K562 (cell line): ENCODE measurements at regions not wholly inside any gene's neighbourhood (a gene's known extent, or its start where the extent isn't known, plus 50 kb on each side); places are given as distances from the start of the nearest gene placed in this dataset.

Source experiments
- ATAC-seq: fragments of 200-7000 bp; cut with Tn5 transposase; 3 replicates; pipeline ENCODE4 v1.9.1; 2020; ENCODE audit warnings: moderate library complexity
- BruUV-seq: library from RNA; stranded (reverse); fragments of 400-500 nt; replicated peaks from 2 replicates; lab custom pipeline; 2021; lab: Mats Ljungman, UMichigan
- CTCF ChIA-PET: fragments of 300-600 bp; formaldehyde crosslinking; extraction: SDS; loops from one replicate; lab custom pipeline; 2021; ENCODE audit warnings: low intra/inter-chr PET ratio; lab: Yijun Ruan, JAX
- POLR2A ChIA-PET: fragments of 300-600, 350-650 bp; sonication (Branson Sonifier 250); formaldehyde crosslinking; extraction: SDS; loops from one replicate; lab custom pipeline; 2021; ENCODE audit warnings: antibody characterized with exemption, inconsistent platforms; lab: Yijun Ruan, JAX
- DNase-seq, 4 experiments: peaks; one replicate each; pipeline versions ENCODE4 v3.0.0 to v3.0.0-alpha.2; 2011 to 2018; ENCODE audit warnings: low spot score in 3 of 4, mixed read lengths in 3 of 4; ENCODE audit errors: extremely low read depth in 1 of 4
- FAIRE-seq: peaks from 2 replicates; lab custom pipeline; 2011; peaks lifted over from hg19 to GRCh38; lab: Jason Lieb, UNC
- H2AFZ ChIP-seq: 2 replicates; pipeline ENCODE4 v1.6.0; 2011; ENCODE audit warnings: low read depth, low read length, control low read depth, inconsistent platforms
- H3K27ac ChIP-seq: fragments of 200-600 bp; 3 replicates; pipeline ENCODE4 v1.8.0; 2011; ENCODE audit warnings: low read depth, mild to moderate bottlenecking, control low read depth, inconsistent platforms, low read length, moderate library complexity, mixed read lengths; ENCODE audit errors: extremely low read depth
- H3K27me3 ChIP-seq, 2 experiments: fragments of 300-600 bp in 1 of 2; 2 replicates in 1 of 2; 3 replicates in 1 of 2; pipeline versions ENCODE4 v1.6.0 to v1.8.0; 2011; ENCODE audit warnings: inconsistent platforms in 2 of 2, low read length in 2 of 2, mild to moderate bottlenecking in 1 of 2, mixed read lengths in 1 of 2, moderate library complexity in 1 of 2; ENCODE audit not compliant: control insufficient read depth in 2 of 2, insufficient read depth in 2 of 2
- H3K36me3 ChIP-seq: fragments of 300-600 bp; 3 replicates; pipeline ENCODE4 v1.8.0; 2011; ENCODE audit warnings: mild to moderate bottlenecking, low read length, inconsistent platforms; ENCODE audit not compliant: control insufficient read depth, insufficient read depth
- H3K4me1 ChIP-seq, 2 experiments: fragments of 200-600 bp in 1 of 2; replicated peaks in 1 of 2; 2 replicates in 1 of 2; 3 replicates in 1 of 2; pipeline versions ENCODE4 v1.5.1 to v1.8.0; 2011; ENCODE audit warnings: inconsistent platforms in 2 of 2, low read length in 2 of 2, mild to moderate bottlenecking in 1 of 2, mixed read lengths in 1 of 2, moderate library complexity in 1 of 2; ENCODE audit not compliant: control insufficient read depth in 2 of 2, insufficient read depth in 2 of 2
- H3K4me2 ChIP-seq: 2 replicates; pipeline ENCODE4 v1.6.1; 2011; ENCODE audit warnings: low read length, control low read depth, inconsistent platforms, mixed read lengths; ENCODE audit not compliant: insufficient read depth
- H3K4me3 ChIP-seq: fragments of 200-600 bp; sonication (generic), shearing (Covaris generic); 2 replicates; pipeline ENCODE4 v1.5.1; 2016; ENCODE audit warnings: control low read depth, inconsistent platforms
- H3K79me2 ChIP-seq: fragments of 200-600 bp; 3 replicates; pipeline ENCODE4 v1.8.0; 2011; ENCODE audit warnings: low read length, inconsistent platforms; ENCODE audit not compliant: control insufficient read depth, insufficient read depth
- H3K9ac ChIP-seq, 2 experiments: 2 replicates each; pipeline versions ENCODE4 v1.6.0 to v1.6.1; 2011; ENCODE audit warnings: low read depth in 2 of 2, low read length in 2 of 2, control low read depth in 1 of 2, inconsistent platforms in 1 of 2, mild to moderate bottlenecking in 1 of 2, mixed read lengths in 1 of 2; ENCODE audit not compliant: insufficient read depth in 1 of 2
- H3K9me1 ChIP-seq: one replicate; pipeline ENCODE4 v1.6.0; 2011; ENCODE audit warnings: inconsistent platforms, mild to moderate bottlenecking, low read length, moderate library complexity; ENCODE audit not compliant: control insufficient read depth, insufficient read depth
- H3K9me3 ChIP-seq: replicated peaks from 2 replicates; pipeline ENCODE4 v1.5.1; 2011; ENCODE audit warnings: low read depth, low read length, inconsistent platforms; ENCODE audit not compliant: control insufficient read depth, insufficient read depth
- H4K20me1 ChIP-seq: replicated peaks from 2 replicates; pipeline ENCODE4 v1.6.1; 2011; ENCODE audit warnings: low read length, inconsistent platforms, mixed read lengths; ENCODE audit not compliant: control insufficient read depth, insufficient read depth
- FIP1L1 ChIP-seq: fragments of 200-400 bp; formaldehyde crosslinking; IDR thresholded peaks from 2 replicates; pipeline ENCODE4 v1.6.1; 2018; ENCODE audit warnings: mild to moderate bottlenecking, low read depth, low read length; ENCODE audit not compliant: poor library complexity, severe bottlenecking
- HDAC2 ChIP-seq: fragments of 450-650 bp; IDR thresholded peaks from 2 replicates; pipeline ENCODE4 v1.6.1; 2016; ENCODE audit warnings: mild to moderate bottlenecking
- ILF3 ChIP-seq: fragments of 450-650 bp; IDR thresholded peaks from 2 replicates; pipeline ENCODE4 v1.6.1; 2018; ENCODE audit warnings: antibody characterized with exemption, mild to moderate bottlenecking, moderate library complexity, borderline replicate concordance
- KLF1 ChIP-seq: fragments of 450-650 bp; IDR thresholded peaks from 2 replicates; pipeline ENCODE4 v1.6.1; 2016; ENCODE audit warnings: missing genetic modification characterization, missing compliant biosample characterization
- KLF6 ChIP-seq: fragments of 250-450 bp; sonication (Bioruptor Pico); IDR thresholded peaks from 2 replicates; pipeline ENCODE4 v1.4.0; 2020; ENCODE audit warnings: mild to moderate bottlenecking, moderate library complexity, borderline replicate concordance
- LCOR ChIP-seq: sonication (generic); formaldehyde crosslinking; IDR thresholded peaks from 2 replicates; pipeline ENCODE4 v1.8.0; 2022; ENCODE audit warnings: mild to moderate bottlenecking, missing genetic modification reagents
- PHF20 ChIP-seq: fragments of 450-650 bp; IDR thresholded peaks from 2 replicates; pipeline ENCODE4 v1.6.1; 2018; ENCODE audit not compliant: partially characterized antibody
- RBM17 ChIP-seq: fragments of 200-400 bp; formaldehyde crosslinking; IDR thresholded peaks from 2 replicates; pipeline ENCODE4 v1.6.1; 2017; ENCODE audit warnings: low read depth, mild to moderate bottlenecking, low read length, borderline replicate concordance
- ZC3H8 ChIP-seq: fragments of 450-650 bp; IDR thresholded peaks from 2 replicates; pipeline ENCODE4 v1.6.1; 2017
- WGBS: fragments of 100-300 bp; shearing (Covaris generic); methylation state at CpG from one replicate; pipeline ENCODE4 v1.1.6; 2016; ENCODE audit warnings: low coverage, mixed read lengths; ENCODE audit not compliant: insufficient coverage; ENCODE audit errors: missing lambda C conversion rate; 5-methylcytosine and 5-hydroxymethylcytosine counted together
- in situ Hi-C: fragments of 300-500 bp; cut with MboI; formaldehyde crosslinking; loops from 4 replicates; pipeline ENCODE4 v1.15.0; 2018; ENCODE audit warnings: inconsistent platforms, mixed read lengths
- intact Hi-C: fragments of 100-400 bp; cut with micrococcal nuclease; formaldehyde crosslinking; loops from 2 replicates; pipeline ENCODE4 v1.14.2; 2022
- TF ChIP-seq, protein P1 (sequence below): fragments of 450-650 bp; IDR thresholded peaks from 2 replicates; pipeline ENCODE4 v1.6.1; 2016; ENCODE audit warnings: mild to moderate bottlenecking

GRCh38 chr9:60545346-60545877 is 368.8 kb upstream of the SPATA31A5 start:
- H3K27ac ChIP-seq = no peak overlapping the region
- no peak overlapping the region for H2AFZ ChIP-seq
- no peak overlapping the region for H3K9ac ChIP-seq
- H3K4me3 ChIP-seq = no peak overlapping the region
- H3K9me1 ChIP-seq = no peaks in the 10 kb centered on the region
- in situ Hi-C loops (no loop called here), intact Hi-C loops (no loop called here)
- no peaks in the 10 kb centered on the region for H3K27me3 ChIP-seq
- no peaks in the 10 kb centered on the region for H3K79me2 ChIP-seq
- WGBS = 0% methylated on average over 7 of the region's 19 CpGs
- no TSS peak for BruUV-seq
- no peak for DNase-seq
- TF ChIP-seq KLF6 (CRISPR knock-in tag) (no peak), LCOR (no peak), FIP1L1 (no peak), ILF3 (no peak), HDAC2 (no peak), KLF1 (no peak), ZC3H8 (no peak), PHF20 (no peak), RBM17 (no peak)
- TF ChIP-seq, protein P1, sequence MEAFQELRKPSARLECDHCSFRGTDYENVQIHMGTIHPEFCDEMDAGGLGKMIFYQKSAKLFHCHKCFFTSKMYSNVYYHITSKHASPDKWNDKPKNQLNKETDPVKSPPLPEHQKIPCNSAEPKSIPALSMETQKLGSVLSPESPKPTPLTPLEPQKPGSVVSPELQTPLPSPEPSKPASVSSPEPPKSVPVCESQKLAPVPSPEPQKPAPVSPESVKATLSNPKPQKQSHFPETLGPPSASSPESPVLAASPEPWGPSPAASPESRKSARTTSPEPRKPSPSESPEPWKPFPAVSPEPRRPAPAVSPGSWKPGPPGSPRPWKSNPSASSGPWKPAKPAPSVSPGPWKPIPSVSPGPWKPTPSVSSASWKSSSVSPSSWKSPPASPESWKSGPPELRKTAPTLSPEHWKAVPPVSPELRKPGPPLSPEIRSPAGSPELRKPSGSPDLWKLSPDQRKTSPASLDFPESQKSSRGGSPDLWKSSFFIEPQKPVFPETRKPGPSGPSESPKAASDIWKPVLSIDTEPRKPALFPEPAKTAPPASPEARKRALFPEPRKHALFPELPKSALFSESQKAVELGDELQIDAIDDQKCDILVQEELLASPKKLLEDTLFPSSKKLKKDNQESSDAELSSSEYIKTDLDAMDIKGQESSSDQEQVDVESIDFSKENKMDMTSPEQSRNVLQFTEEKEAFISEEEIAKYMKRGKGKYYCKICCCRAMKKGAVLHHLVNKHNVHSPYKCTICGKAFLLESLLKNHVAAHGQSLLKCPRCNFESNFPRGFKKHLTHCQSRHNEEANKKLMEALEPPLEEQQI = no peak
- H3K4me2 ChIP-seq = no peak overlapping the region
- ChIA-PET POLR2A (no interaction called here), CTCF (no interaction called here)
- H3K4me1 ChIP-seq = no peaks in the 10 kb centered on the region
- no peaks in the 10 kb centered on the region for H3K9me3 ChIP-seq
- H3K36me3 ChIP-seq = no peaks in the 10 kb centered on the region
- no peak for ATAC-seq
- FAIRE-seq = no peak
- H4K20me1 ChIP-seq = no peaks in the 10 kb centered on the region
